ENCODE measurements at regions not wholly inside any gene's neighbourhood (a gene's known extent, or its start where the extent isn't known, plus 50 kb on each side); places are given as distances from the start of the nearest gene placed in this dataset.

DNA sequence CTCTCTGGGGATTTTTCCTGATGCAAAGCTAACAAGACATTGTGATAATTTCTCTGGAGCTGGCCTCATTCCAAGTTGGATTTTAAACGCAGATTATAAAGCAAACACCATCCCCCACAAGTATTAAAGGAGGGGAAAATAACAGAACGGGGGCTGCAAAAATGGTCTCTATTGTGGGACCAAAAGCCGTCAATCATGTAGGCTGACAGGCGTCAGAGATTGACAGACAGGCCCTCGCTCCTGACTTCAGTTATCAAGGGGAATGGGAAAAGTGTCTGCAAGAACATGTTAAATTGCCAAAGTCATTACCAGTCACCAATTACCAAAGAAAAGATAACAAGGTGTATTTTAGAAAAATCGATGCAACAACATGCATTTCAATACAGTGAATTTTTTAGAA lies 307.4 kb upstream of the POU3F1 start:
- no peak for DNase-seq (ENCODE audit: low read depth, low spot score)
- TF ChIP-seq, protein P1, sequence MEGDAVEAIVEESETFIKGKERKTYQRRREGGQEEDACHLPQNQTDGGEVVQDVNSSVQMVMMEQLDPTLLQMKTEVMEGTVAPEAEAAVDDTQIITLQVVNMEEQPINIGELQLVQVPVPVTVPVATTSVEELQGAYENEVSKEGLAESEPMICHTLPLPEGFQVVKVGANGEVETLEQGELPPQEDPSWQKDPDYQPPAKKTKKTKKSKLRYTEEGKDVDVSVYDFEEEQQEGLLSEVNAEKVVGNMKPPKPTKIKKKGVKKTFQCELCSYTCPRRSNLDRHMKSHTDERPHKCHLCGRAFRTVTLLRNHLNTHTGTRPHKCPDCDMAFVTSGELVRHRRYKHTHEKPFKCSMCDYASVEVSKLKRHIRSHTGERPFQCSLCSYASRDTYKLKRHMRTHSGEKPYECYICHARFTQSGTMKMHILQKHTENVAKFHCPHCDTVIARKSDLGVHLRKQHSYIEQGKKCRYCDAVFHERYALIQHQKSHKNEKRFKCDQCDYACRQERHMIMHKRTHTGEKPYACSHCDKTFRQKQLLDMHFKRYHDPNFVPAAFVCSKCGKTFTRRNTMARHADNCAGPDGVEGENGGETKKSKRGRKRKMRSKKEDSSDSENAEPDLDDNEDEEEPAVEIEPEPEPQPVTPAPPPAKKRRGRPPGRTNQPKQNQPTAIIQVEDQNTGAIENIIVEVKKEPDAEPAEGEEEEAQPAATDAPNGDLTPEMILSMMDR (IDR thresholded peaks at IDR 0.05; ENCODE audit: low read depth, low read length) = no peak
- in situ Hi-C loops (cut with HindIII; ENCODE audit: low sequenced_read_pairs) = no loop called here
- H3K4me3 ChIP-seq (ENCODE audit: low read depth, low read length) = no peak overlapping the region

DNA sequence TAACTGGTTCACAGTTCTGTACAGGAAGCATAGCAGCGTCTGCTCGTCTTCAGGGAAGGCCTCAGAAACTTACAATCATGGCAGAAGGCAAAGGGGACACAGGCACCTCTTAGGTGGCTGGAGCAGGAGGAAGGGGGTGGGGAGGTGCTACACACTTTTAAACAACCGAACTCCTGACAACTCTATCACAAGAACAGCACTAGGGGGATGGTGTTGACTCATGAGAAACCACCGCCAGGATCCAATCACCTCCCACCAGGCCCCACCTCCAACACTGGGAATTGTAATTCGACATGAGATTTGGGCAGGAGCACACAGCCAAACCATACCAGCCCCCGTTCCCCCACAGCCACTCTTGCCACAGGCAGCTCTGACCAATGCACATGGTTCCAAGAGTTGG lies 306.3 kb upstream of the POU3F1 start:
- DNase-seq (ENCODE audit: low read depth, low spot score) = no peak
- TF ChIP-seq, protein P1 (IDR thresholded peaks at IDR 0.05; ENCODE audit: low read depth, low read length) = no peak
- no peak overlapping the region for H3K4me3 ChIP-seq (ENCODE audit: low read depth, low read length)
- in situ Hi-C loops (cut with HindIII; ENCODE audit: low sequenced_read_pairs) = no loop called here

DNA sequence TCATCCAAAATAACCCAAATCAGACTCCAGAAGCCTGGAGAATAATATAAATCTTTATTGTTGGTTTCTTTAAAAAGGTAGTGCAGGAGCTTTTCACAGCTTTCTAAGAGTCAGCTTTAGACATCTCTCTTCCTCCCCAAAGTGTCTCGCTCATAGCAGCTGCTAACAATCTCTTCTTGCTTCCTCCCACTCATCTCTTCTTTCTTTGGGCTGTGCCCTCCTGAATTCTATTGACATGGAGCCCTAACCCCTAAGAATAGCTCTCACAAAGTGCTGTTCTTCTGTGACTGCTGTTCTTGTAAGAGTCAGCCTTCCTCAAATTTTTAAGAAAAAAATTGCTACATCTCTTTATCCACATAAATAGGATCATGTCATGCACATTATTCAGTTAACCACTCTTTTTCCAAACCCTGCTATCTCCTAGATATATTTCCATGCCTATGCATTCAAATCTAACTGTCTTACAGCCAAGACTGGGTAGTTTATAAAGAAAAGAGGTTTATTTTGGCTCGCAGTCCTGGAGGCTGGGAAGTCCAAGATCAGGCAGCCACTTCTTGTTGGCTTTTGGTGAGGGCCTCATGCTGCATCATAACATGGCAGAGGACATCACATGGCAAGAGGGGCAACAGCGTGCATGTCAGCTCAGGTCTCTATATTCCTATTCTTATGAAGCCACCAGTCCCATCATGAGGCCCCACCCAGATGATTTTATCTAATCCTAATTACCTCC lies 301.0 kb upstream of the POU3F1 start:
- TF ChIP-seq, protein P1 (IDR thresholded peaks at IDR 0.05; ENCODE audit: low read depth, low read length) = no peak
- DNase-seq (ENCODE audit: low read depth, low spot score) = no peak
- no peak overlapping the region for H3K4me3 ChIP-seq (ENCODE audit: low read depth, low read length)
- in situ Hi-C loops (cut with HindIII; ENCODE audit: low sequenced_read_pairs) = no loop called here

DNA sequence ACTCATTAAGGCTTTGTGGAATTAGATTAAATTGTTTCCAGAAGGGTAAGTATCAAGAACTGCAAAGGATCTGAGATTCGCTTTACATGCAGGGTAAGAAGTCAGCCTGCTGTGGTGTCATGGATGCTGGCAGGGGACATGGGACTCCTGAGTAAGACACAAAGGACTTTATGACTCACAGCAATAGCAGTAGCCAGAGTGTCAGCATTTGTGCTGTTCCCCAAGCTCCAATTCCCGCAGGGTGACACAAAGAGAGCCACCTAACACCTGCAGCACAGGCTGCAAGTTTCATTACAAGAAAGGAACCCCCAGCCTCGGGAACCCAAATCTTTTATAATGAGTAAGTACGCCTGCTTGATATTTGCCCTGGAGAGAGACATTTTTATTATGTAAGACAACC lies 298.1 kb upstream of the POU3F1 start:
- TF ChIP-seq, protein P1 (IDR thresholded peaks at IDR 0.05; ENCODE audit: low read depth, low read length) = no peak
- H3K4me3 ChIP-seq (ENCODE audit: low read depth, low read length) = no peak overlapping the region
- in situ Hi-C loops (cut with HindIII; ENCODE audit: low sequenced_read_pairs) = no loop called here
- no peak for DNase-seq (ENCODE audit: low read depth, low spot score)

DNA sequence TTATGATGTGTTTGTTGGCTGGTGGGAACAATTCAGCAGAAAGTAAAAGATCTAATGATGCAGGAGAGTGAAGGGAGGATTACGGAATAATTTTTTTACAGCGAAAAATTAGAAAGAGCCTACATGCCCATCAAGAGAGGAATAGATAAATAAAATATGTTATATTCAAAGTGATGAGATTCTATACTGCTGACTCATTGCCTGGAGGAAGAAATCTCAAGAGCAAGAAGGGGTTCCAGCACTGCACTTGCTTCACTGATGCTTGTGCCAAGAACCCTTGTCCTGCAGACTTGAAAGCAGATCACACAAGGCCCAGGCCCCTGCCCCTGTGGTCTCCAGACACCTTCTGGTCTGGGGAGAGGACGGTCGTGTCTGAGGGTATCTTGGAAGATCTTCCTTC lies 295.1 kb upstream of the POU3F1 start:
- DNase-seq (ENCODE audit: low read depth, low spot score) = no peak
- H3K4me3 ChIP-seq (ENCODE audit: low read depth, low read length) = no peak overlapping the region
- in situ Hi-C loops (cut with HindIII; ENCODE audit: low sequenced_read_pairs) = no loop called here
- TF ChIP-seq, protein P1 (IDR thresholded peaks at IDR 0.05; ENCODE audit: low read depth, low read length) = no peak

DNA sequence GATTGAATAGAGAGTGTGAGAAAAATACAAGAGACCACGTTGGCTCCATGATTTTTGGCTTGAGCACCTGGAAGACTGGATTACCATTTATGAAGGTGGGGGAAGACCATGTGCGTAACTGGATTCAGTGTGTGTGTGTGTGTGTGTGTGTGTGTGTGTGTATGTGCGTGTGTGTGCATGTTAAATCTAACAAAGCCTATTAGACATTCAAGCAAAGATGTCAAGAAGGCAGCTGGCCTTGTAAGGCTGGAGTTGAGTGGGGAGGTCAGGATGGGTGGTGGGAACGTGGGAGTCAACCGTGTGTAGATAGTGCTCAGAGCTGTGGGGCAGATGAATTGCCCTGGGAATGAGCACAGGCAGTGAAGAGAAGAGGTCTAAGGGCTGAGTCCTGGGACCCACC lies 293.8 kb upstream of the POU3F1 start:
- TF ChIP-seq, protein P1 (IDR thresholded peaks at IDR 0.05; ENCODE audit: low read depth, low read length) = no peak
- no peak overlapping the region for H3K4me3 ChIP-seq (ENCODE audit: low read depth, low read length)
- no peak for DNase-seq (ENCODE audit: low read depth, low spot score)
- in situ Hi-C loops (cut with HindIII; ENCODE audit: low sequenced_read_pairs) = no loop called here

All from astrocyte of the spinal cord (primary cell).